SK-N-SH (cell line): ENCODE measurements at regions not wholly inside any gene's neighbourhood (a gene's known extent, or its start where the extent isn't known, plus 50 kb on each side); places are given as distances from the start of the nearest gene placed in this dataset.

Experiments used
- CTCF ChIA-PET: fragments of 300-600, 350-600 bp; formaldehyde crosslinking; extraction: SDS; loops from one replicate; lab custom pipeline; 2021; lab: Yijun Ruan, JAX
- POLR2A ChIA-PET: fragments of 350-600 bp; sonication (Branson Sonifier 250); formaldehyde crosslinking; extraction: SDS; loops from one replicate; lab custom pipeline; 2020; ENCODE audit warnings: antibody characterized with exemption, inconsistent platforms; lab: Yijun Ruan, JAX
- DNase-seq: peaks from one replicate; pipeline ENCODE4 v3.0.0; 2012
- H2AFZ ChIP-seq: fragments of 200-600 bp; sonication (generic); 2 replicates; pipeline ENCODE4 v1.8.1; 2016; ENCODE audit warnings: antibody characterized with exemption, mild to moderate bottlenecking, low read depth
- H3F3A ChIP-seq: fragments of 200-600 bp; sonication (generic); replicated peaks from 2 replicates; pipeline ENCODE3; 2016; ENCODE audit warnings: antibody characterized with exemption, mild to moderate bottlenecking; ENCODE audit not compliant: insufficient read depth
- H3K27ac ChIP-seq, 2 experiments: fragments of 200-500 bp in 1 of 2; fragments of 200-600 bp in 1 of 2; sonication (Bioruptor generic) in 1 of 2; sonication (generic), shearing (Covaris generic) in 1 of 2; 2 replicates each; pipeline versions ENCODE4 v1.5.1 to v1.6.1; 2014 to 2016; ENCODE audit warnings: low read depth in 2 of 2, inconsistent platforms in 1 of 2, low read length in 1 of 2, mild to moderate bottlenecking in 1 of 2, mixed read lengths in 1 of 2
- H3K27me3 ChIP-seq: fragments of 200-600 bp; sonication (generic), shearing (Covaris generic); 2 replicates; pipeline ENCODE4 v1.6.1; 2016; ENCODE audit warnings: mixed run types; ENCODE audit not compliant: insufficient read depth
- H3K36me3 ChIP-seq, 2 experiments: fragments of 200-500 bp in 1 of 2; fragments of 200-600 bp in 1 of 2; sonication (Bioruptor generic) in 1 of 2; sonication (generic) in 1 of 2; replicated peaks in 1 of 2; 2 replicates each; pipeline versions ENCODE3 to v1.5.1; 2014 to 2016; ENCODE audit warnings: low read length in 1 of 2, mild to moderate bottlenecking in 1 of 2; ENCODE audit not compliant: insufficient read depth in 2 of 2, control insufficient read depth in 1 of 2
- H3K4me1 ChIP-seq, 2 experiments: fragments of 200-500 bp in 1 of 2; fragments of 200-600 bp in 1 of 2; sonication (Bioruptor generic) in 1 of 2; sonication (generic), shearing (Covaris generic) in 1 of 2; 2 replicates each; pipeline versions ENCODE4 v1.5.1 to v1.6.1; 2014 to 2016; ENCODE audit warnings: low read depth in 1 of 2, low read length in 1 of 2, mixed run types in 1 of 2; ENCODE audit not compliant: insufficient read depth in 2 of 2, control insufficient read depth in 1 of 2
- H3K4me2 ChIP-seq: fragments of 200-600 bp; sonication (generic), shearing (Covaris generic); 2 replicates; pipeline ENCODE4 v1.6.1; 2017; ENCODE audit warnings: mixed run types
- H3K4me3 ChIP-seq, 2 experiments: fragments of 200-500 bp in 1 of 2; fragments of 200-600 bp in 1 of 2; sonication (Bioruptor generic) in 1 of 2; sonication (generic), shearing (Covaris generic) in 1 of 2; 2 replicates each; pipeline versions ENCODE4 v1.5.1 to v1.8.1; 2014 to 2016; ENCODE audit warnings: low read depth in 2 of 2, inconsistent platforms in 1 of 2, low read length in 1 of 2, mild to moderate bottlenecking in 1 of 2, mixed read lengths in 1 of 2, moderate library complexity in 1 of 2
- H3K79me2 ChIP-seq: fragments of 200-600 bp; sonication (generic); 2 replicates; pipeline ENCODE4 v1.8.1; 2017; ENCODE audit warnings: mild to moderate bottlenecking; ENCODE audit not compliant: insufficient read depth
- H3K9ac ChIP-seq: fragments of 200-600 bp; sonication (generic); 2 replicates; pipeline ENCODE4 v1.6.1; 2017; ENCODE audit warnings: mixed run types
- H3K9me2 ChIP-seq: fragments of 200-600 bp; sonication (generic); 2 replicates; pipeline ENCODE4 v1.6.1; 2017; ENCODE audit warnings: mixed run types
- H3K9me3 ChIP-seq: fragments of 200-600 bp; sonication (generic); 2 replicates; pipeline ENCODE4 v1.6.1; 2017; ENCODE audit warnings: mixed run types, mild to moderate bottlenecking, moderate library complexity
- H4K20me1 ChIP-seq: fragments of 200-600 bp; sonication (generic); 2 replicates; pipeline ENCODE4 v1.6.1; 2017; ENCODE audit warnings: mild to moderate bottlenecking, mixed run types; ENCODE audit not compliant: insufficient read depth
- CHD2 ChIP-seq: fragments of 150-350 bp; IDR thresholded peaks from 2 replicates; pipeline ENCODE4 v1.6.1; 2018; ENCODE audit warnings: low read length; ENCODE audit not compliant: partially characterized antibody
- ELF1 ChIP-seq: IDR thresholded peaks from 2 replicates; pipeline ENCODE4 v1.4.0; 2012
- FOXJ3 ChIP-seq: sonication (generic); formaldehyde crosslinking; IDR thresholded peaks from 2 replicates; pipeline ENCODE4 v1.5.1; 2020; ENCODE audit warnings: mild to moderate bottlenecking, missing genetic modification reagents
- NRF1 ChIP-seq: IDR thresholded peaks from 2 replicates; pipeline ENCODE4 v1.6.1; 2012; ENCODE audit warnings: low read depth, mild to moderate bottlenecking, low read length
- SIN3A ChIP-seq: IDR thresholded peaks from 2 replicates; pipeline ENCODE4 v1.6.1; 2012; ENCODE audit warnings: low read depth, mild to moderate bottlenecking, low read length, moderate library complexity, borderline replicate concordance
- TAF1 ChIP-seq: IDR thresholded peaks from 2 replicates; pipeline ENCODE4 v1.6.1; 2012; ENCODE audit warnings: low read depth, mild to moderate bottlenecking, low read length, moderate library complexity, borderline replicate concordance
- WGBS: methylation state at CpG from one replicate; pipeline ENCODE4 v1.1.6; 2017; ENCODE audit warnings: low lambda C conversion rate; 5-methylcytosine and 5-hydroxymethylcytosine counted together

GRCh38 chr2:78541451-78542267 lies 483.8 kb upstream of the REG3G start:
- no peak for DNase-seq
- Histone ChIP-seq H3K4me3 (no peak overlapping the region), H3K9me2 (no peaks in the 10 kb centered on the region; the same call in 1 of the 2 replicates), H3K36me3 (no peaks in the 10 kb centered on the region), H3K9ac (no peak overlapping the region), H4K20me1 (no peaks in the 10 kb centered on the region), H3K79me2 (no peaks in the 10 kb centered on the region), H3K27ac (no peak overlapping the region), H3F3A (no peaks in the 10 kb centered on the region), H3K9me3 (no peaks in the 10 kb centered on the region), H3K27me3 (no peaks in the 10 kb centered on the region), H2AFZ (no peak overlapping the region), H3K4me1 (no peaks in the 10 kb centered on the region), H3K4me2 (no peak overlapping the region)
- WGBS: 61% methylated on average over 13 of the region's 17 CpGs
- ChIA-PET CTCF (no interaction called here), POLR2A (no interaction called here)
- TF ChIP-seq NRF1 (no peak), ELF1 (no peak), CHD2 (no peak), SIN3A (no peak)

GRCh38 chr2:78546843-78547242 lies 478.7 kb upstream of the REG3G start:
- Histone ChIP-seq H3K9ac (no peak overlapping the region), H3K4me3 (no peak overlapping the region), H3K27me3 (no peaks in the 10 kb centered on the region), H3K27ac (no peak overlapping the region), H3K9me2 (no peaks in the 10 kb centered on the region; the same call in 1 of the 2 replicates), H3F3A (no peaks in the 10 kb centered on the region), H3K79me2 (no peaks in the 10 kb centered on the region), H3K4me1 (no peaks in the 10 kb centered on the region), H3K36me3 (no peaks in the 10 kb centered on the region), H3K4me2 (no peak overlapping the region), H3K9me3 (no peaks in the 10 kb centered on the region), H2AFZ (no peak overlapping the region), H4K20me1 (no peaks in the 10 kb centered on the region)
- no peak for DNase-seq
- TF ChIP-seq TAF1: no peak
- 43% methylated on average over 9 of the region's 14 CpGs for WGBS
- POLR2A ChIA-PET: no interaction called here
- CTCF ChIA-PET: no interaction called here

GRCh38 chr2:78549766-78550165 lies 475.7 kb upstream of the REG3G start:
- CTCF ChIA-PET: no interaction called here
- H3K9ac ChIP-seq: no peak overlapping the region
- H3K36me3 ChIP-seq: no peaks in the 10 kb centered on the region
- H3K27me3 ChIP-seq: no peaks in the 10 kb centered on the region
- H4K20me1 ChIP-seq: no peaks in the 10 kb centered on the region
- H3F3A ChIP-seq: no peaks in the 10 kb centered on the region
- no peaks in the 10 kb centered on the region for H3K9me3 ChIP-seq
- DNase-seq: no peak
- H3K27ac ChIP-seq: no peak overlapping the region
- WGBS: 41% methylated on average over 2 of the region's 2 CpGs
- peaks cover 0 to 6% of the 10 kb centered on the region in 2 experiments; a peak in 1 of 4 replicates for H3K4me1 ChIP-seq
- H3K4me3 ChIP-seq: no peak overlapping the region
- no peaks in the 10 kb centered on the region for H3K9me2 ChIP-seq
- H3K79me2 ChIP-seq: no peaks in the 10 kb centered on the region
- H3K4me2 ChIP-seq: no peak overlapping the region
- POLR2A ChIA-PET: no interaction called here
- no peak for TF ChIP-seq FOXJ3 (CRISPR knock-in tag)
- no peak overlapping the region for H2AFZ ChIP-seq
